Stomach (tissue), 4 donors: ENCODE measurements at regions not wholly inside any gene's neighbourhood (a gene's known extent, or its start where the extent isn't known, plus 50 kb on each side); places are given as distances from the start of the nearest gene placed in this dataset.

Experiments
- POLR2A ChIP-seq, 4 donors: fragments of 450-650 bp; IDR thresholded peaks; one replicate each; pipeline ENCODE4 v1.6.1; 2016; ENCODE audit warnings: antibody characterized with exemption in 4 of 4, control low read depth in 2 of 4, mild to moderate bottlenecking in 1 of 4, moderate library complexity in 1 of 4
- POLR2AphosphoS5 ChIP-seq, 3 donors: sonication (generic); formaldehyde crosslinking; IDR thresholded peaks; one replicate each; pipeline ENCODE4 v1.6.1; 2016; ENCODE audit warnings: antibody characterized with exemption in 3 of 3
- TF ChIP-seq, protein P1 (sequence below), 7 experiments: fragments of 450-650 bp in 4 of 7; fragments of 200-600 bp in 3 of 7; sonication (generic) in 3 of 7; IDR thresholded peaks; one replicate each; pipeline ENCODE4 v1.5.1; 2016 to 2019; ENCODE audit warnings: antibody characterized with exemption in 7 of 7, control low read depth in 2 of 7, mild to moderate bottlenecking in 1 of 7

DNA sequence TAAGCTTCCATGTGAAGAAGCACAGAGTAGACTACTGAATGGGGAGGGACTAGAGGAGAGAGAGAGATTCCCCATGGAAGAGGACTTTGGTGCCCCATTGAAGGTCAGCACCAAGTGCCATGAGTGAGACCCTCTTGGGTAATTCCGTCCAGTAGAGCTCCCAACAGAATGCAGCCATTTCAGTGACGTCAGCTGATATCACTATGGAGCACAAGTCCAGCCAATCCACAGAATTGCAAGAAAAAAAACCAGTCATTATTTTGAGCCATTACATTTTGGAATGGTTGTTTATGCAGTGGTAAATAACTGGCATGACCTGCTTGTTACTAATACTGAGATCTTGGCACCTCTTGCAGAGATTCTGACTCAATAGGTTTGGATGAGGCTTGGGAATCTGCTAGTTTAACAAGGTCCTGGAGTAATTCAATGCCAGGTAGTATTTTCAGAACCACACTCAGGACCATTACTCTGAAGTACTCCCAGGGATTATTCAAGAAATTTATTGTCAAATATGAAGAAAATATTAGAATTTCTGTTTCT lies 52.6 kb upstream of the SP8 start:
- TF ChIP-seq, protein P1, sequence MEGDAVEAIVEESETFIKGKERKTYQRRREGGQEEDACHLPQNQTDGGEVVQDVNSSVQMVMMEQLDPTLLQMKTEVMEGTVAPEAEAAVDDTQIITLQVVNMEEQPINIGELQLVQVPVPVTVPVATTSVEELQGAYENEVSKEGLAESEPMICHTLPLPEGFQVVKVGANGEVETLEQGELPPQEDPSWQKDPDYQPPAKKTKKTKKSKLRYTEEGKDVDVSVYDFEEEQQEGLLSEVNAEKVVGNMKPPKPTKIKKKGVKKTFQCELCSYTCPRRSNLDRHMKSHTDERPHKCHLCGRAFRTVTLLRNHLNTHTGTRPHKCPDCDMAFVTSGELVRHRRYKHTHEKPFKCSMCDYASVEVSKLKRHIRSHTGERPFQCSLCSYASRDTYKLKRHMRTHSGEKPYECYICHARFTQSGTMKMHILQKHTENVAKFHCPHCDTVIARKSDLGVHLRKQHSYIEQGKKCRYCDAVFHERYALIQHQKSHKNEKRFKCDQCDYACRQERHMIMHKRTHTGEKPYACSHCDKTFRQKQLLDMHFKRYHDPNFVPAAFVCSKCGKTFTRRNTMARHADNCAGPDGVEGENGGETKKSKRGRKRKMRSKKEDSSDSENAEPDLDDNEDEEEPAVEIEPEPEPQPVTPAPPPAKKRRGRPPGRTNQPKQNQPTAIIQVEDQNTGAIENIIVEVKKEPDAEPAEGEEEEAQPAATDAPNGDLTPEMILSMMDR (IDR thresholded peaks at IDR 0.05) = no peak
- TF ChIP-seq POLR2AphosphoS5 (IDR thresholded peaks at IDR 0.05) (no peak), POLR2A (IDR thresholded peaks at IDR 0.05) (no peak)
